ENCODE measurements at regions not wholly inside any gene's neighbourhood (a gene's known extent, or its start where the extent isn't known, plus 50 kb on each side); places are given as distances from the start of the nearest gene placed in this dataset.

DNA sequence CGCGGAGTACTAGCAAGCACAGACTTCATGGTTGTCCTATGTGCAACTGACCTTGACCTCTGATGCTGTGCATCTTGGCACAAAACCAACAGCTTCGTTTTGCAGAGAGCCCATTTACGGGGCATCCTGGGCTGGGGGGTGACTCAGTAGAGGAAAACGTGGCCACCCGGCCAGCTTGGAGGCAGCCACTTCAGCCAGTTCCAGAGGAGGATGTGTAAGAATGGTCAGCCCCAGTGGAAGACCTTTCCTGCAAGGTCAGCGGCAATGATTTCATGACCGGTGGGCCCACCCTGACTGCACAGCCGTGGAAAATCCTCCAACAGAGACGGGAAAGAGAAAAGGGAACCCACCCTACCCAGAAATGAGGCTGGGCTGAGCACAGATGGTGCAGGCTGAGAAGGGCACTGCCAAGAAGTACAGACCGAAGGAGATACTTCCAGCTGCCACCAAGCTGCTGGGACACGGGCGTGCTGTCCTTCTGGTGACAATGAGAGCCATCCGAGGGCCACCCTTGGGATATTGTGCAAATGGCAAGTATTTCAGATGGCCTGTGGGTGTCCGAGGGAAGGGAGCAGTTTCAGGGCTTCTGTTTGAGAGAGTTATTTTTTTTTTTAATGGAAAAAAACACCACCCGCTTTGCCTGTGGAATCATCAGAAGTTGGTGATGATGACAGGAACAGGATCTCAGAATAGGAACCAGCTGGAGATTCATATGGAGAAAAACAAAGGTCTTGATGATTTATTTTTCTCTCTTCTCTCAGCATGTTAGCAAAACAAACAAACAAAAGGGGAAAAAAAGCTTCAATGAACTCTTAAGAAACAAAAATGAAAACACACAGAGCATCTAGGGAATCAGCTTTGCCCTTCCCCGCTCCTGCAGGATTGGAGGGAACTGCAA is 120.2 kb upstream of the RFLNA start:
- Mint-ChIP-seq H3K9me3 (no peaks in the 10 kb centered on the region), H3K27ac (no peak overlapping the region), H3K4me1 (ENCODE audit: low read depth) (no peaks in the 10 kb centered on the region), H3K27me3 (peaks cover 17% of the 10 kb centered on the region), H3K36me3 (no peaks in the 10 kb centered on the region), H3K4me3 (no peak overlapping the region)
- no peak for DNase-seq
- ChIA-PET POLR2A (no interaction called here), CTCF (no interaction called here)
- intact Hi-C loops (cut with micrococcal nuclease), result no loop called here

GRCh38 chr12:124175704-124176103 is 119.2 kb upstream of the RFLNA start:
- Mint-ChIP-seq H3K36me3 (no peaks in the 10 kb centered on the region), H3K9me3 (no peaks in the 10 kb centered on the region), H3K4me1 (ENCODE audit: low read depth) (no peaks in the 10 kb centered on the region), H3K27me3 (peaks cover 17% of the 10 kb centered on the region), H3K4me3 (no peak overlapping the region), H3K27ac (no peak overlapping the region)
- DNase-seq, result no peak
- ChIA-PET POLR2A (no interaction called here), CTCF (no interaction called here)
- intact Hi-C loops (cut with micrococcal nuclease), result no loop called here

- intact Hi-C loops (cut with micrococcal nuclease), result no loop called here
- no peaks in the 10 kb centered on the region for H3K36me3 Mint-ChIP-seq
- no peaks in the 10 kb centered on the region for H3K9me3 Mint-ChIP-seq
- no peaks in the 10 kb centered on the region for H3K4me1 Mint-ChIP-seq (ENCODE audit: low read depth)
- no peak overlapping the region for H3K4me3 Mint-ChIP-seq
- CTCF ChIA-PET, result interaction anchor here (0.7 kb wide), 1 partner anchor 36 kb away, joined by 3 read pairs; no protein-coding TSS in a partner anchor
- POLR2A ChIA-PET, result interaction anchor here (0.6 kb wide), 1 partner anchor 682 kb away, joined by 3 read pairs; no protein-coding TSS in a partner anchor
- H3K27ac Mint-ChIP-seq, result no peak overlapping the region
- no peak for DNase-seq
- H3K27me3 Mint-ChIP-seq, result peaks cover 13% of the 10 kb centered on the region
Measured at GRCh38 chr12:124177276-124177950, 117.5 kb upstream of the RFLNA start.

- Mint-ChIP-seq H3K36me3 (no peaks in the 10 kb centered on the region), H3K4me3 (no peak overlapping the region), H3K27me3 (peaks cover 13% of the 10 kb centered on the region), H3K27ac (no peak overlapping the region), H3K9me3 (no peaks in the 10 kb centered on the region), H3K4me1 (ENCODE audit: low read depth) (no peaks in the 10 kb centered on the region)
- ChIA-PET CTCF (no interaction called here), POLR2A (no interaction called here)
- no peak for DNase-seq
- intact Hi-C loops (cut with micrococcal nuclease), result no loop called here
Measured at GRCh38 chr12:124177951-124178316, 117.0 kb upstream of the RFLNA start.

- H3K36me3 Mint-ChIP-seq, result no peaks in the 10 kb centered on the region
- H3K4me1 Mint-ChIP-seq (ENCODE audit: low read depth), result no peaks in the 10 kb centered on the region
- H3K9me3 Mint-ChIP-seq, result no peaks in the 10 kb centered on the region
- H3K27ac Mint-ChIP-seq, result no peak overlapping the region
- H3K4me3 Mint-ChIP-seq, result no peak overlapping the region
- ChIA-PET POLR2A (interaction anchor here (0.6 kb wide), 1 partner anchor 935 kb away, joined by 3 read pairs; no protein-coding TSS in a partner anchor), CTCF (no interaction called here)
- no peak for DNase-seq
- intact Hi-C loops (cut with micrococcal nuclease), result no loop called here
- peaks cover 6% of the 10 kb centered on the region for H3K27me3 Mint-ChIP-seq
Measured at GRCh38 chr12:124179936-124180607, 114.8 kb upstream of the RFLNA start.

DNA sequence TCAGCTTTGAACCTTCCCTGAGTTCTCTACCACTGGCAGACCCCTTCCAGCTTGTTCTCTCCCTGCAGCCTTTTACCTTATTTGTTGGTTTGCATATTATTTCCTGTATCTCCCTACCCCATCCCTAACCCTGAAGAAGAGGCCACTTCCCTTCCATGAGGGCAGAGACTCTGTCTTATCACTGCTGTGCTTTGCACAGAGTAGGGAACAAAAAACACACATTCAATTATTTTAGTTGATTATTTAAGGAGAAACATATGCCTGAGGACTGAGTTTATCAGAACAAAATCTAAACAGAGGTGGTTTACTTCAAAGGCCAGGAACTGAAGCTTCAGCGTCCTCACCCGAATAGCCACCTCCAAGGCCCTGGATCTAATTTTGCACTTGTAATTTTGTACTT is 111.7 kb upstream of the RFLNA start:
- Mint-ChIP-seq H3K9me3 (no peaks in the 10 kb centered on the region), H3K36me3 (no peaks in the 10 kb centered on the region), H3K27ac (no peak overlapping the region), H3K4me1 (ENCODE audit: low read depth) (no peaks in the 10 kb centered on the region), H3K4me3 (no peak overlapping the region), H3K27me3 (no peaks in the 10 kb centered on the region)
- no peak for DNase-seq
- ChIA-PET CTCF (no interaction called here), POLR2A (no interaction called here)
- intact Hi-C loops (cut with micrococcal nuclease), result no loop called here

DNA sequence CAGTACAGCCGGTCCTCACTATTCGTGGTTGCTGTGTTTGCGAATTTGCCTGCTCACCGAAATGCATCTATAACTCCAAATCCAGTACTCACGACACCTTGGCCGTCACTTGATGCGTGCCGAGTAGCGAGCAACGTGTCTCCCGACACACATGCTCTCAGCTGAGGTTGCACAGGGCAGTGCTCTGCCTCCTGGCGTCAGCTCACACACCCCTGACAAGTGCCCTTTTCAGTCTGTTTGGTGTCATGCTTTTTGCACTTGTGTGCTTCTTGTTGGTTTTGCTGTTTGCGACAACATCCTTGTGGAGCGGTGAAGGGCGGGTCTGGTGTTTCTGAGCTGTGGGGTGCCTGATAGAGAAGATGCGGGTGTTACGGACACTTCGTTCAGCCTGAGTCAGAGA is 110.4 kb upstream of the RFLNA start:
- intact Hi-C loops (cut with micrococcal nuclease), result no loop called here
- H3K4me3 Mint-ChIP-seq, result no peak overlapping the region
- no peak overlapping the region for H3K27ac Mint-ChIP-seq
- CTCF ChIA-PET, result no interaction called here
- H3K27me3 Mint-ChIP-seq, result no peaks in the 10 kb centered on the region
- DNase-seq, result no peak
- H3K4me1 Mint-ChIP-seq (ENCODE audit: low read depth), result no peaks in the 10 kb centered on the region
- H3K9me3 Mint-ChIP-seq, result no peaks in the 10 kb centered on the region
- POLR2A ChIA-PET, result no interaction called here
- no peaks in the 10 kb centered on the region for H3K36me3 Mint-ChIP-seq

DNA sequence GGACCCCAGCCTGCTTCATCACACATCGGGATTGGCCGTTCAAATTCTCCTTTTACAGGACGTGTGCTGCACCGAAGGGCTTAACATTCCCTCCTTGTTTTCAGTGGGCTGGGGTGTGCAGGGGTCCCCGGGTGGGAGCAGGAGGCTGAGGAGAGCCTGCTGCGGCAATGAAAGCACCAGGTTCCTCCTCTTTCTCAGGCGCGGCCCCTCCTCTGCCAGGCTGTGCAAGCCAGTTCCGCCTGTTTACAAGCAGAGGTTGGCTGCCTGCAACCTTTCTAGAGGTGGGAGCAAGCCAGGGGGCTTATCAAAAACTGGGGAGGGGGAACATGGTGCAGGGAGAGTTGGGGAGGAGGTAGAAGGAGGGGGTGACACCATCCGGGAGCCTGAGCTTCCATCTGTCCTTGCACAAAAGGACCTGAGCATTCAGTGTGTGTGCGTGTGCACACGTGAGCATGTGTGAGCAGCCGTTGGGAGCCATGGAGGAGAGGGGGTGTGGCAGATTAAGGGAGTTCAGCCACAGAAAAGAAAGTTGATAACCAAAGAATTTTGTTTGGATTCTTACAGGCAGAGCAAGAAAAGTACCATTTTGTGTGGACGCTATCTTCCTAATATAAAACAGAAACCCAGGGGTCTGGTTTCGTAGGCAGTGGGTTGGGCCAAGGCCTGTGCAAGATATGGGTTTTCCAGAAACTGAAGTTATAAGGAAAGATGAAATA is 108.8 kb upstream of the RFLNA start:
- Mint-ChIP-seq H3K9me3 (no peaks in the 10 kb centered on the region), H3K4me3 (no peak overlapping the region), H3K4me1 (ENCODE audit: low read depth) (no peaks in the 10 kb centered on the region), H3K36me3 (no peaks in the 10 kb centered on the region), H3K27me3 (no peaks in the 10 kb centered on the region), H3K27ac (no peak overlapping the region)
- ChIA-PET POLR2A (no interaction called here), CTCF (no interaction called here)
- intact Hi-C loops (cut with micrococcal nuclease), result no loop called here
- no peak for DNase-seq

GRCh38 chr12:124188084-124188483 is 106.8 kb upstream of the RFLNA start:
- Mint-ChIP-seq H3K9me3 (no peaks in the 10 kb centered on the region), H3K27me3 (no peaks in the 10 kb centered on the region), H3K4me1 (ENCODE audit: low read depth) (no peaks in the 10 kb centered on the region), H3K4me3 (no peak overlapping the region), H3K36me3 (no peaks in the 10 kb centered on the region), H3K27ac (no peak overlapping the region)
- ChIA-PET POLR2A (no interaction called here), CTCF (no interaction called here)
- DNase-seq, result no peak
- intact Hi-C loops (cut with micrococcal nuclease), result no loop called here

DNA sequence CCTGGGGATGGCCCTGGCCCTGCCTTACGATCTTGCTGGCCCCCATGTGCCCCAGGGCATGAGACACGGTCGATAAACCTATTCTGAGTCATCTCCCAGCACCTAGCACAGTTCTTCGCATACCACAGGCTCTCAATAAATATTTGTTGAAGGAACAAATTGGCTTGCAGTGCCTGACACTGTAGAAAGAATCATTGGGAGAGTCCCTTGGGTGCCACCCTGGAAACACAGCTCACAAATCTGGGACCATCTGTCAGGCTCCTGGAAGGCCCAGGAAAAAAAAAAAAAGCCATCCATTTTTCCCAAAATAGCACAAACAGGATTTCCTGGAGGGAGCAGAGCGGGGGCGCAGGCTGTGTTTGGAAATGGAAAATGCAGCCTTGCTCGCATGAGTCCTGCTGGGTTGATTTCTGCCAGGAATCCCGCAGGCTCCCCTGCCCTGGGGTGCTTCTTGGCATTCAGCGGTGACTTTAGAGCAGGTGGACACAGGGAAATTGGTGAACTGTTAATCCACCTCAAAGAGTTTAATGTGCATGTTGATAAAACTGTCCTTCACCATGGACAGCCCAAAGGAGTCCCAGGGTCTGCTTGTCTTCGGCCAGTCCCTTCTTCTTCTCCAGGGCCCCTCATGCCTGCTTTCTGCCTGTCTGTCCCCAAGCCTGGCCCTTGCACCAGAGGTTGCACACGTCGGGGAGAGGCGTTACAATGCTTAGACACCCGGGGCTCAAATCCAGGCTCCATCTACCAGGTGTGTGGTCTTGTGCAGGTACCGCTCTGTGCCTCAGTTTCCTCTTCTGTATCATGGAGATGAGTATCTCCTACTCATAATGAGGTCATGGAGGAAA is 106.1 kb upstream of the RFLNA start:
- no peaks in the 10 kb centered on the region for H3K27me3 Mint-ChIP-seq
- no peak for DNase-seq
- H3K4me3 Mint-ChIP-seq, result no peak overlapping the region
- no peak overlapping the region for H3K27ac Mint-ChIP-seq
- no peaks in the 10 kb centered on the region for H3K36me3 Mint-ChIP-seq
- ChIA-PET CTCF (no interaction called here), POLR2A (no interaction called here)
- H3K9me3 Mint-ChIP-seq, result no peaks in the 10 kb centered on the region
- H3K4me1 Mint-ChIP-seq (ENCODE audit: low read depth), result no peaks in the 10 kb centered on the region
- intact Hi-C loops (cut with micrococcal nuclease), result no loop called here

- Mint-ChIP-seq H3K27ac (no peak overlapping the region), H3K4me1 (ENCODE audit: low read depth) (no peaks in the 10 kb centered on the region), H3K4me3 (no peak overlapping the region), H3K27me3 (no peaks in the 10 kb centered on the region), H3K9me3 (no peaks in the 10 kb centered on the region), H3K36me3 (no peaks in the 10 kb centered on the region)
- no peak for DNase-seq
- ChIA-PET CTCF (interaction anchor here (1.2 kb wide), 1 partner anchor 130 kb away, joined by 3 read pairs; no protein-coding TSS in a partner anchor), POLR2A (no interaction called here)
- intact Hi-C loops (cut with micrococcal nuclease), result no loop called here
Measured at GRCh38 chr12:124190312-124191023, 104.4 kb upstream of the RFLNA start.

Data from activated CD4-positive, alpha-beta memory T cell treated with anti-CD3 and anti-CD28 coated beads for 36 hours (primary cell).